T-cell (primary cell): ENCODE measurements at regions not wholly inside any gene's neighbourhood (a gene's known extent, or its start where the extent isn't known, plus 50 kb on each side); places are given as distances from the start of the nearest gene placed in this dataset.

Experiments
- ATAC-seq, 4 experiments: fragments of 200-7000 bp in 3 of 4; fragments of 150-1000 bp in 1 of 4; cut with Tn5 transposase; replicated peaks in 1 of 4; 1 replicate in 3 of 4; 2 replicates in 1 of 4; pipeline ENCODE4 v1.10.0; 2021; ENCODE audit warnings: moderate library complexity in 3 of 4, mild to moderate bottlenecking in 2 of 4, moderate number of reproducible peaks in 1 of 4
- CTCF ChIA-PET, 2 donors: fragments of 300-600 bp; sonication (Branson Sonifier 250); formaldehyde crosslinking; loops; one replicate each; lab custom pipeline; 2022; ENCODE audit warnings: antibody characterized with exemption in 2 of 2; lab: Charles Lee
- POLR2A ChIA-PET, 2 donors: fragments of 300-600 bp; sonication (Branson Sonifier 250); formaldehyde crosslinking; loops; one replicate each; lab custom pipeline; 2022; ENCODE audit warnings: antibody characterized with exemption in 2 of 2; lab: Charles Lee
- DNase-seq, 35 experiments: peaks; one replicate each; pipeline versions ENCODE4 v3.0.0 to v3.0.0-alpha.2; 2013 to 2023
- H3K27ac ChIP-seq: one replicate; pipeline ENCODE4 v1.5.1; 2013; ENCODE audit warnings: low read length
- H3K27me3 ChIP-seq, 2 experiments: replicated peaks in 1 of 2; 1 replicate in 1 of 2; 2 replicates in 1 of 2; pipeline versions ENCODE4 v1.6.1 to v1.7.0; 2013; ENCODE audit warnings: low read length in 1 of 2, mixed read lengths in 1 of 2; ENCODE audit not compliant: control insufficient read depth in 2 of 2, insufficient read depth in 2 of 2; ENCODE audit errors: extremely low read depth in 1 of 2
- H3K36me3 ChIP-seq, 2 donors: 1 replicate in 1 of 2; 2 replicates in 1 of 2; pipeline versions ENCODE4 v1.6.1 to v1.7.0; 2013; ENCODE audit warnings: low read length in 1 of 2; ENCODE audit not compliant: control insufficient read depth in 2 of 2, insufficient read depth in 1 of 2; ENCODE audit errors: extremely low read depth in 1 of 2
- H3K4me1 ChIP-seq, 2 experiments: 1 replicate in 1 of 2; 2 replicates in 1 of 2; pipeline versions ENCODE4 v1.6.1 to v1.7.0; 2013; ENCODE audit warnings: low read length in 2 of 2, mixed read lengths in 1 of 2; ENCODE audit not compliant: insufficient read depth in 2 of 2, control insufficient read depth in 1 of 2; ENCODE audit errors: extremely low read depth in 1 of 2
- H3K4me3 ChIP-seq, 2 donors: 1 replicate in 1 of 2; 2 replicates in 1 of 2; pipeline versions ENCODE4 v1.5.1 to v1.7.0; 2013; ENCODE audit warnings: mild to moderate bottlenecking in 2 of 2, low read length in 1 of 2, moderate library complexity in 1 of 2; ENCODE audit not compliant: control insufficient read depth in 1 of 2; ENCODE audit errors: extremely low read depth in 1 of 2
- H3K9me3 ChIP-seq: 2 replicates; pipeline ENCODE4 v1.7.0; 2013
- H3K27ac Mint-ChIP-seq, 2 donors: one replicate each; pipeline ENCODE4 v1.8.0; 2020 to 2021; ENCODE audit warnings: mild to moderate bottlenecking in 2 of 2, mixed read lengths in 2 of 2
- H3K27me3 Mint-ChIP-seq, 2 donors: one replicate each; pipeline ENCODE4 v1.8.0; 2021 to 2022; ENCODE audit warnings: mixed read lengths in 2 of 2
- H3K36me3 Mint-ChIP-seq: one replicate; pipeline ENCODE4 v1.8.0; 2021; ENCODE audit warnings: mixed read lengths
- H3K4me1 Mint-ChIP-seq, 3 donors: one replicate each; pipeline ENCODE4 v1.8.0; 2020 to 2022; ENCODE audit warnings: mixed read lengths in 3 of 3, mild to moderate bottlenecking in 1 of 3
- H3K4me3 Mint-ChIP-seq, 3 donors: one replicate each; pipeline ENCODE4 v1.8.0; 2020 to 2022; ENCODE audit warnings: mild to moderate bottlenecking in 3 of 3, mixed read lengths in 3 of 3, moderate library complexity in 3 of 3
- H3K9me3 Mint-ChIP-seq, 3 donors: one replicate each; pipeline ENCODE4 v1.8.0; 2020 to 2022; ENCODE audit warnings: mixed read lengths in 3 of 3
- WGBS: methylation state at CpG from one replicate; pipeline ENCODE4 v1.1.5; 2013; ENCODE audit warnings: missing lambda C conversion rate; ENCODE audit not compliant: insufficient coverage; 5-methylcytosine and 5-hydroxymethylcytosine counted together

DNA sequence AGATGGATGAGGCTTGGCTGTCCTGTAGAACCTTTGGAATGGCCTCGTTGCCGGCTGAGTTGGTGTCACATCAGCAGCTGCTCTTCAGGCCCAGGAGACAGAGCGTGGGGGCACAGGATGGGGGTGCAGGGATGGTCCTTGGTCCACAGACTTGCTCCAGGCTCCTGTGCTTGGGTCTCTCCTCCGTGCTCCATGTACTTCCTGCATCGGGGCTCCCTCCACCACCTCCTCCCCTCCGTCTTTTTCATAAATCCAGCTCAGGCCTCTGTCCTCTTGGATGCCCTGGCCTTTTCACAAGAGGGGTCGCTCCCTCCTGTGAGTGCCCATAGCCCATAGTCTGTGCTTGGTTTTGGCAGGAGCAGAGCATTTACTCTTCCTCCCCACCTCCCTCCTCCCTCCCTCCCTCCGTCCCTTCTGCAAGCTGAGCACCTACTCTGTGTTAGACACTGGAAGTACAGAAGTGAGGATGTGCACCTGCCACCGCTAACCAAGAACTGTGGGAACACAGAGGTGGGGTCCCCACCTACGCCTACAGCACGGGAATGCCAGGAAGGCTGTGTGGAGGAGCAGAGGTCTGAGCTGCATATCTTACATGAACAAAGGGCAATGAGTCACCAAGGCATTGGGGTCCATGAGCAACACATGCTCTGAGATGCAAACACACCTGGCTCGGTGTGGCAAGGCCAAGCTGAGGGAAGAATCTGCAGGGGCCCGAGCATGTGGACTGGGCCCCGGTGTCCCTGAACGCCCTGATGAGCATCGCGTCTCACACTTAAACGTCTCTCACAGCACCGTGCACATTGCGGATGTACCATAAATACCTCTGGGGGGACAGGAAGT, 458.7 kb upstream of the HS6ST1 start:
- Mint-ChIP-seq H3K36me3 (no peaks in the 10 kb centered on the region), H3K27me3 (no peaks in the 10 kb centered on the region), H3K9me3 (no peaks in the 10 kb centered on the region), H3K4me3 (no peak overlapping the region), H3K4me1 (no peaks in the 10 kb centered on the region), H3K27ac (no peak overlapping the region)
- H3K9me3 ChIP-seq, result no peaks in the 10 kb centered on the region
- no peak overlapping the region for H3K4me3 ChIP-seq
- DNase-seq (no peak), ATAC-seq (no peak)
- H3K36me3 ChIP-seq, result no peaks in the 10 kb centered on the region
- 86% methylated on average over 10 of the region's 20 CpGs for WGBS
- ChIA-PET CTCF (no interaction called here), POLR2A (no interaction called here)
- no peak overlapping the region for H3K27ac ChIP-seq
- peaks cover 0 to 8% of the 10 kb centered on the region in 2 experiments for H3K27me3 ChIP-seq
- no peaks in the 10 kb centered on the region for H3K4me1 ChIP-seq

DNA sequence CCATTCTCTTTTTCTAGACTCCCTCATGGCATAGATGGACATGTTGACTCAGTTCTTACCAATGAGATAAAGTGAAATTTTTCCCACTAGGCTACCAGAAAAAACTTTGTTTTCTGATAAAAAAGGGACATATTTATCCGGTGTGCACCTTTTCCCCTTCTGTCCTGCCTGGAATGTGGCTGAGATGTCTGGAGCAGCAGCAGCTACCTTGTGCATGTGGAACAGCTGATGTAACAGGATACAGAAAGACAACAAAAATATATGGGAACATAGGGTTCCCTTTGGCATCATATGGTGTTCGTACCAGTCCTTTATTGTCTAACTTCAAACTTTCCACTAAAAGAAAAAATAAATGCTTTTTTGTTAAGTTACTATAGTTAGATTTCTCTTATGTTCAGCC, 460.2 kb upstream of the HS6ST1 start:
- no peak overlapping the region for H3K4me3 Mint-ChIP-seq
- peaks cover 0 to 8% of the 10 kb centered on the region in 2 experiments for H3K27me3 ChIP-seq
- no peak overlapping the region for H3K4me3 ChIP-seq
- POLR2A ChIA-PET, result no interaction called here
- H3K4me1 ChIP-seq, result no peaks in the 10 kb centered on the region
- no peaks in the 10 kb centered on the region for H3K4me1 Mint-ChIP-seq
- no peaks in the 10 kb centered on the region for H3K36me3 Mint-ChIP-seq
- no peaks in the 10 kb centered on the region for H3K36me3 ChIP-seq
- H3K27ac Mint-ChIP-seq, result no peak overlapping the region
- H3K27ac ChIP-seq, result no peak overlapping the region
- no peaks in the 10 kb centered on the region for H3K27me3 Mint-ChIP-seq
- CTCF ChIA-PET, result no interaction called here
- no peaks in the 10 kb centered on the region for H3K9me3 ChIP-seq
- WGBS, result 100% methylated on average over 1 of the region's 2 CpGs
- DNase-seq (no peak), ATAC-seq (no peak)
- no peaks in the 10 kb centered on the region for H3K9me3 Mint-ChIP-seq

DNA sequence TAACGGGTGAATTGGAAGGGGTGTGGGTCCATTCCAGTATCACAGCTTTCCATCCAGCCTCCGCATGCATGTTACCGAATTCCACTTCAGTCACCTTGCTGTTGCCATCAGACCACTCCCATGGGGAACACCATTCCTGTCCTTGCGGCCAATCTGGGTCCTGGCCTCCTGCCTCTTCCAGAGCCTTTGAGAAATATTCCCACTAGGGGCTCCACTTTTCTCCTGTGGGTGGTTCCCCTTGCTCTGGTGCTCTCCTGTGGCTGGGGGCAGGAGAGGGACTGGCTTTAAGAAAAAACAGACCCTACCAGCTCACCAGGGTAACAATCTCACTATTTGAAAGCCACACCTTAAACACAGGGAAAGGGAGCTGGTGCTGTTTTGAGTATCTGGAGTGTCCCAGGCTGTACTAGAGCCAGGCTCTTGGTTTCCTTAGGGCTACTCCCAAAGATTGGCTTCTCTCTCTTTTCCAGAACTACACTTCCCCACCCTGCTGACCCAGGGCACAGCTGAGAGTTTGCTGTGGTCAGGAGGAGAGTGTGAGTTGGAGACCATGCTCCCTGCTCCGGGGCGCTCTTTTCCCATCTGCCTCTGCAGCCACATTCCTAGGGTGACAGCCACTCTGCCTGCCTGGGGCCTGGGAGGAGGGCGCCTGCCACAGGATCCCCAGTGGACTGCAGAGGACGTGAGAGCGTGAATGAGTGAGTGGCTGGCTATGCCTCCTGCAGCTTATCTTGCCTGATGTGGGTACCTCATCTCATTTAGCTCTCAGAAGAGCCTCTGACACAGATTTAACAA, 460.8 kb upstream of the HS6ST1 start:
- no peaks in the 10 kb centered on the region for H3K4me1 Mint-ChIP-seq
- Histone ChIP-seq H3K4me1 (no peaks in the 10 kb centered on the region), H3K27me3 (peaks cover 0 to 8% of the 10 kb centered on the region in 2 experiments), H3K9me3 (no peaks in the 10 kb centered on the region), H3K27ac (no peak overlapping the region), H3K36me3 (no peaks in the 10 kb centered on the region), H3K4me3 (no peak overlapping the region)
- DNase-seq, result no peak
- CTCF ChIA-PET, result no interaction called here
- H3K27ac Mint-ChIP-seq, result no peak overlapping the region
- POLR2A ChIA-PET, result no interaction called here
- no peaks in the 10 kb centered on the region for H3K27me3 Mint-ChIP-seq
- no peaks in the 10 kb centered on the region for H3K36me3 Mint-ChIP-seq
- H3K9me3 Mint-ChIP-seq, result no peaks in the 10 kb centered on the region
- no peak overlapping the region for H3K4me3 Mint-ChIP-seq
- no peak for ATAC-seq
- WGBS, result 100% methylated on average over 4 of the region's 9 CpGs

DNA sequence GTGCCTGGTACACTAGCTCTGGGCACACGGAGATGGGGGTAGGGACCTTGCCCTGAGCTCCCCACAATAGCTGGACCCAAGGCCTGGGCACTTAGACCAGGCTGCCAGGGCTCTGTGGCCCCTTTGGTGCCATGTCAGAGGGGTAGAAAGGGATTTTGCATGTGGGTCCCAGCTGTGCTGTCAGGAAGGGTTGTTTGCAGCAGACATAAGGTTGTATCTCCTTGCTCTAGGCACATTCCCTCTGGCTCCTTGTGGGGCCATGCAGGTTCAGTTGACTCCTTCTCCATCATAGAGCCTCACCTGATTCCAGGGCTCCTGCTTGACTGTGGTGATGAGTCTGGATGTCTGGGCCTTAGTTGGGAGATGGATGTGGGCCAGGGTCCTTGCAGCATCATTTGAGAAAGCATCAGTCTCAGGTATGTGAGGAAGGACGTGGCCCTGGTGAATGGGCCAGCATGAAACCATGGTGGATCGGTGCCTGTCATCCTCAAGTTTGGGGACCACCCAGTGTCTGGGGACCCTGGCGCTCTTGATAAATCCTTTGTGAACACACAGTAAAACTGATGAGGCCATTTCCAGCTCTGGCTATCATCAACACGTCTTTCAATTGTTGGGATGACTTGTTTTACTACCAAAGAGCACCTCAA, 461.9 kb upstream of the HS6ST1 start:
- 71% methylated on average over 2 of the region's 5 CpGs for WGBS
- Histone ChIP-seq H3K4me1 (no peaks in the 10 kb centered on the region), H3K36me3 (no peaks in the 10 kb centered on the region), H3K9me3 (no peaks in the 10 kb centered on the region), H3K27me3 (peaks cover 0 to 8% of the 10 kb centered on the region in 2 experiments), H3K4me3 (no peak overlapping the region), H3K27ac (no peak overlapping the region)
- no peak overlapping the region for H3K4me3 Mint-ChIP-seq
- H3K27ac Mint-ChIP-seq, result no peak overlapping the region
- ChIA-PET CTCF (no interaction called here), POLR2A (no interaction called here)
- H3K27me3 Mint-ChIP-seq, result no peaks in the 10 kb centered on the region
- H3K4me1 Mint-ChIP-seq, result no peaks in the 10 kb centered on the region
- ATAC-seq (no peak), DNase-seq (no peak)
- no peaks in the 10 kb centered on the region for H3K36me3 Mint-ChIP-seq
- H3K9me3 Mint-ChIP-seq, result no peaks in the 10 kb centered on the region

DNA sequence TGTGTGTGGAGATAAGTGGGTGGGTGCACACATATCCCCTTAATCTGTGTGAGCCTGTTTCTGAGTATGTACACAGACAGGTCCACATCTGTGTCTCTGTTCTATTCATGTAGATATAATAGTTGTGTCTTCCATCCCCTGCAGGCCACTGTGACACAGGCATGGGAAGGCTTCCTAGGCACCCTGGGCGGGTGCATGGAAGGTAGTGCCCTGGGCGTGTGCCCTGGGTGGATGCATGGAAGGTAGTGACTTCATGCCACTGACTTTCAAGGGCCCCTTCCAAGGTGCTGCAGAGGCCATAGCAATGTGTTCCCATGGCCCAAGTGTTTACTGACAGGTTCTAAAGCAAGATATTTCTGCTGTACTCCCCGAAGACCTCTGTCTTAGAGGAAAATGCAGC, 462.5 kb upstream of the HS6ST1 start:
- H3K36me3 ChIP-seq, result no peaks in the 10 kb centered on the region
- no peak for ATAC-seq
- Mint-ChIP-seq H3K4me1 (no peaks in the 10 kb centered on the region), H3K27ac (no peak overlapping the region), H3K4me3 (no peak overlapping the region), H3K9me3 (no peaks in the 10 kb centered on the region), H3K27me3 (no peaks in the 10 kb centered on the region), H3K36me3 (no peaks in the 10 kb centered on the region)
- CTCF ChIA-PET, result no interaction called here
- no peaks in the 10 kb centered on the region for H3K4me1 ChIP-seq
- H3K27me3 ChIP-seq, result peaks cover 0 to 8% of the 10 kb centered on the region in 2 experiments
- H3K9me3 ChIP-seq, result no peaks in the 10 kb centered on the region
- no peak overlapping the region for H3K4me3 ChIP-seq
- 58% methylated on average over 3 of the region's 3 CpGs for WGBS
- H3K27ac ChIP-seq, result no peak overlapping the region
- POLR2A ChIA-PET, result no interaction called here
- DNase-seq, result no peak

DNA sequence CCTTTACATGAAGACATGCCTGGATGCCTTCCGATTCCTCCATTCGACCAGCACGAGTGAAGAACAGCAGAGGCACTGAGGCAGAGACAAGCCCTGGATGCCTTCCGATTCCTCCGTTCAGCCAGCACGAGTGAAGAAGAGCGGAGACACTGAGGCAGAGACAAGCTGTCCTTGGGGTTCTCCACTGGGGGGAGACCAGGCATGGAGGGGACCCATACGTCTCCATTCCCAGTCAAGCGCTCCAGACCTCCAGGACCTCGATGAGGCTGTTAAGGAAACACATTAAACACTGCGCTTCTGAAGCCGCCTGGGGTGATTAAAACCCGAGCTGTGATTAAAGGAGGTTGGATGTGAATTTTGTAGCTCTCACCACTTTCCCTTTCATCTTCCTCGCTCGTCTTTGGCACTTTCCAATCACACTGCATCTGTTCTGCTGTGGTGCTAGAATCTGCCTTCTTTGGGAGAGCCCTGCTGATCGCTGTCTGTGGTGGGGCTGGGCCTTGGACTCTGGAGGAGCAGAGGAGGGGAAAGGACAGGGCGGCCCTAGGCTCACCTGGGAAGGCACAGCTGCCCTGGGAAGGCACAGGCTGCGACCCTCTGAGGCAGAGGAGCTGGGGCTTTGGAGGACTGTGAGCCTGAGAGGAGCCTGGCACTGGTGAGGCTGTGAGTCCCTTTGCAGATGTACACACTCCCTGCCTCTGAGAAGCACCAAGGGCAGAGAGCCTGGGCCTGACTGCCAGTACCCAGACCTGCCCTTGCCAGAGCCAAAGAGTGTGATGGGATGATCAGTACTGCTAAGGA, 463.1 kb upstream of the HS6ST1 start:
- ChIA-PET POLR2A (no interaction called here), CTCF (no interaction called here)
- Histone ChIP-seq H3K36me3 (no peaks in the 10 kb centered on the region), H3K27ac (no peak overlapping the region), H3K4me1 (no peaks in the 10 kb centered on the region), H3K4me3 (no peak overlapping the region), H3K27me3 (peaks cover 0 to 5% of the 10 kb centered on the region in 2 experiments), H3K9me3 (no peaks in the 10 kb centered on the region)
- Mint-ChIP-seq H3K36me3 (no peaks in the 10 kb centered on the region), H3K27me3 (no peaks in the 10 kb centered on the region), H3K27ac (no peak overlapping the region), H3K9me3 (no peaks in the 10 kb centered on the region), H3K4me1 (no peaks in the 10 kb centered on the region), H3K4me3 (no peak overlapping the region)
- WGBS, result 81% methylated on average over 10 of the region's 18 CpGs
- DNase-seq (no peak), ATAC-seq (no peak)
